ENCODE measurements at regions not wholly inside any gene's neighbourhood (a gene's known extent, or its start where the extent isn't known, plus 50 kb on each side); places are given as distances from the start of the nearest gene placed in this dataset.

DNA sequence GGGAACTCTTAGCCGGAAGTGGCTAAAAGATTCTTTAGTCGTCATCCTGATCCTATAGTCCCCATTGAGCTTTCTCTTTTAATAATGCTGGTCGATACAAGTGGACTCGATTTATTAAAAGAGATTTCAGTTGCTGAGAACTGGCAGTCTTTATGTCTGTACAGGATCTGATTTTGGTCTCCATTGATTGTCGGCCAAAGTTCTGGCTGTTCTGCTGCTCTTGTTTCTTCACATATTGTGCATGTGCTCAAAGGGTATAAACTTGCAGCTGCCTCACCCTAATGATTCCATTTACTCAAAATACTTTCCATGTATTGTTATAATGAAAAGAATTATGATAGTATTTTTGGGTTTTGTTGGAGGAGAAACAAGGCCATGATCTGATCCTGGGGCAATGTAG, 100.7 kb upstream of the CTTNBP2 start:
- no peak for DNase-seq (ENCODE audit: low read depth)

DNA sequence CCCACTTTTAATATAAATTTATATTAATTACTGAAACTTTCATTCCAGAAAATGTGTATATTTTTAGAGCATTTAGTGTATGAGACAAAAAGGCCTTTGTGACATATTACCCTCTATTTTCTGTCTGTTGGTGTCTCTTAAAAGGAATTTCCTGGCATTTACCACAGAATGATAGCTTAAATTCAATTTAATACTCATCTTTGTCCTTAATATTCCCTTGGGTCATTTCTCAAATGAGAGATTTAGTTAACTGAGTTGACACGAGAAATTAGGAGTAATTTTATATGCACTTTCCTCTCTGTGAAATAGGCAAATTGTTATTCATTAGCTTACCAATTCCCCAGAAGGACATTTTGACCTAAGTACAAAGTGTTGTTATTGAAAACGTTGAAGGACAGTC, 101.7 kb upstream of the CTTNBP2 start:
- no peak for DNase-seq (ENCODE audit: low read depth)

DNA sequence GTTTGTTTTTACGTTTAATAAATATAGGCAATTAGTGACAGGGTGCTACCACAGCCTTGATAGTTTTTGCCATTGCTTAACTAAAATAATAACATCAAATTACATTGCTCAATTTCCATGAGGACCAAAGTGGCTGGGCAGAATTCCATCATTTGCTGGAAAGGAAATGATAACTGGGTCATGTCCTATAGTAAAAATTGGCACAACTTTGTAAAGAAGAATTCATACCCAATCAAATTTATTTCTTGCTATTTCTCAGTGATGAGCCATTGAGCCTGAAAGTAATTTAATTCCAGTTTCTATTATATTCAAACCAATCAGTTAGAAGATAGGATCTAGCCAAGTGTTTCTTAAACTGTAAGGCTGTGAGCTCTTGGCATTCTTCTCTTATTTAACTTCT, 102.2 kb upstream of the CTTNBP2 start:
- no peak for DNase-seq (ENCODE audit: low read depth)

DNA sequence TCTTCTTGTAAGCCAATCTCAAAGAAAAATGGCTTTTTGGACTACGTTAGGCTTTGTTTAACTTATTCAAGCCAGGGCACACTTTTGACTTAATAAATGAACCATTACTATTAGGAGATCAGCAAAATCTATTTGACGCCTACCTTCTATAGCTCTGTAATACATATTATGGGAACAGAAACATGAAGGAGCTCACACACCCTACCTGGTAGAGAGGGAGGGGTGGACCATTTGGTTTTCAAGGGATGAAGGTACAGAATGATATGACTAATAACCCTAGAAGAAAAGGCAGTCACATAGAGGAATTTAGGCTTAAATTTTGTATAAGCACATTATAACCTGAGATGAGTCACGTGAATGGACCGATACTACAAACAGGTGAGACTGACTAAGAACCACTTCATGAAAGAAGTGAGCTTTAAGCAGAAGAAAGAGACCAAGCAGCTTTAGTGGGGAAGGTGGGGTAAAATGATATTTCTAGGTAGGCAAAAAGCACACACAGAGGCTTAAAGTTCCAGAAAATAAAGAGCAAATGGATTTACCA, 106.8 kb upstream of the CTTNBP2 start:
- no peak for DNase-seq (ENCODE audit: low read depth)

DNA sequence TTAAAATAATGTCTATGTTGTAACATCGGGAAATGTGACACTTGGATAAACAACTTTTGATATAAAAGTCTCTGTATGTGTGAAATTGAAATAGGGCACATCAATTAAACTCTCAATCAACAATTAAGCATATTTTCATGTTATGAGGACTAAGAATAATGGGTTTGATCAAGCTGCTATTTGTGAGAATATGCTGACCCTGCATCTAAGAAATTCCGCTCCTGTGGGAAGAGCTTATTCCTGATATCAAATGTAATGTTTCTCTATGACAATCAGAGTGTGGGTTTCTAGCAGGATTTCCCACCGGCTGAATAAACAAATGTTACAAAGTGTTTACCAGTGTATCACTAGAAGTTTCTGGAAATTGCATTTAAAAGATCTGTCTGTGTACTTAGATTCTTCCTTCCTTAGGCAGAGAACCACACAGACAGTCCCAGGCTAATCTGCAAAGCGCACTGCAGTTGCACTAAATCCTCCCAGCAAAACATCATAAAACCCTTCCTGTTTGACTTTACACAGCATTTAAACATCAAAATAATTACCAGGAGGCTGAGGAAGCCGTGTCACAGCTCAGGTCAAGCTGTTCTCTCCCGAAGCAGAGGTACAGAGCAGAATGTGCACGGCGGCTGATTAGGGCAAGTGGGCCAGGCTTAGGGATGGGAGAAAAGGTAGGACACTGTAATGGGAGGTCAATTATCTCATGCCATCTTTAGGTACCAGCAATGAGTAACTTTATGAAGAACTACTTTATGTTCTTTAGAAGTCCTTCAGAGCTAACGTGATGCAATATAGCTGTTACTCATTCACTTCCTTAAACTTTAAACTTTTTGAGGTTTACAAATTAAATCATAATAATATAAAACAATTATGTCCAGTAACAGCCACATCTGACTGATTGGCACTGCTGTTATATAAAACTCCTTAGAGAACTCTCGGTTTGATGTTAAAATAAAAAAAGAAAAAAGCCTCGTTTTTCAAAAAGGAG, 109.1 kb upstream of the CTTNBP2 start:
- DNase-seq (ENCODE audit: low read depth), result no peak

DNA sequence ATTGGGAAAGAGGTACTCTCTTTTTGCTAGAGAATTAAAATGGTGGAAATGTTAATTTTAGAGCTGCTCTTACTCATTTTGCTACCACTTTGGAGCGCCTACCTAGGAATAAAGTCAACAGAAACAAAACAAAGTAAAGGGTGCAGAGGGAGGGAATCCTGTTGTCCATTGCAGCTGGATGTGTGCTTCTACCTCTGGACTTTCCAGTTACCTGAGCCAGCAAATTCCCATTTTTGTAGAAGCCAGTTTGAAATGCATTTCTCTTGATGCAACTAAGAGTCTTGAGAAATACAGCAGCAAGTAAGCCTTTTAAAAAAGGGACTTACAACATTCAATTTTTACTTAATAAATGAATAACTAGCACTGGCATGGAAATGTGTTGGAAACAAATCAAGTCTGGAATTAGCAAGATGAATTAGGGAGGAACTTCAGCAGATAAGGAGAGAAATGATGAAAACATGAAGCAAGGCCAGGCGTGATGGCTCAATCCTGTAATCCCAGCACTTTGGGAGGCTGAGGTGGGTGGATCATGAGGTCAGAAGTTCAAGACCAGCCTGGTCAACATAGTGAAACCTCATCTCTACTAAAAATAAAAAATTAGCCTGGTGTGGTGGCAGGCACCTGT, 113.5 kb upstream of the CTTNBP2 start:
- DNase-seq (ENCODE audit: low read depth), result peak; percentile 53

- no peak for DNase-seq (ENCODE audit: low read depth)
Observed at GRCh38 chr7:117990834-117991233, 117.6 kb upstream of the CTTNBP2 start.

GRCh38 chr7:117992635-117993376, 119.6 kb upstream of the CTTNBP2 start:
- DNase-seq (ENCODE audit: low read depth), result no peak

- peak; percentile 5 for DNase-seq (ENCODE audit: low read depth)
Observed at GRCh38 chr7:117993377-117994003, 120.2 kb upstream of the CTTNBP2 start.

DNA sequence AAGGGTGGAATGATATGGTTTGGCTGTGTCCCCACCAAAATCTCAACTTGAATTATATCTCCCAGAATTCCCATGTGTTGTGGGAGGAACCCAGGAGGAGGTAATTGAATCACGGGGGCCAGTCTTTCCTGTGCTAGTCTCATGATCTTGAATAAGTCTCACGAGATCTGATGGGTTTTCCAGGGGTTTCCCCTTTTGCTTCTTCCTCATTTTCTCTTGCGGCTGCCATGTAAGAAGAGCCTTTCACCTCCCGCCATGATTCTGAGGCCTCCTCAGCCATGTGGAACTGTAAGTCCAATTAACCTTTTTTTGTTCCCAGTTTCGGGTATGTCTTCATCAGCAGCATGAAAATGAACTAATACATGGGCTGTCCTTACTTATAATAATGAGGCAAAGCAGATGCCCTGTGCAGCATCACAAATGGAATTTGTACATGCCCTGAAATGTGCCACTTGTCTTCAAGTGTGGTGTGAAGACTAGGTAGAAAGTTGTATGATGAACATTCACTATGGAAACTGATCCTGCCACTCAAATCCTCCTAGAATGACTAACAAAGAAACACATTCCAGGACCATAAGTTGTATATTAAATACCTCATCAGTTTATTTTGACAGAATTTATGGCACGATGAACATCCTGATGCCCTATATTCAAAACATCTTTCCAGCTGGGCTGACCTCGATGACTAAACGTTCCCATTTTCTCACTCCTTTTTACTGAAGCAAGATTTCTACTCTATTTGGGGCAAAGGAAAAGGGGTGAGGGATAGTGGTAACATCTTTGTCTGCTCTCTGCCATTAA, 122.8 kb upstream of the CTTNBP2 start:
- DNase-seq (ENCODE audit: low read depth), result peak; percentile 14

DNA sequence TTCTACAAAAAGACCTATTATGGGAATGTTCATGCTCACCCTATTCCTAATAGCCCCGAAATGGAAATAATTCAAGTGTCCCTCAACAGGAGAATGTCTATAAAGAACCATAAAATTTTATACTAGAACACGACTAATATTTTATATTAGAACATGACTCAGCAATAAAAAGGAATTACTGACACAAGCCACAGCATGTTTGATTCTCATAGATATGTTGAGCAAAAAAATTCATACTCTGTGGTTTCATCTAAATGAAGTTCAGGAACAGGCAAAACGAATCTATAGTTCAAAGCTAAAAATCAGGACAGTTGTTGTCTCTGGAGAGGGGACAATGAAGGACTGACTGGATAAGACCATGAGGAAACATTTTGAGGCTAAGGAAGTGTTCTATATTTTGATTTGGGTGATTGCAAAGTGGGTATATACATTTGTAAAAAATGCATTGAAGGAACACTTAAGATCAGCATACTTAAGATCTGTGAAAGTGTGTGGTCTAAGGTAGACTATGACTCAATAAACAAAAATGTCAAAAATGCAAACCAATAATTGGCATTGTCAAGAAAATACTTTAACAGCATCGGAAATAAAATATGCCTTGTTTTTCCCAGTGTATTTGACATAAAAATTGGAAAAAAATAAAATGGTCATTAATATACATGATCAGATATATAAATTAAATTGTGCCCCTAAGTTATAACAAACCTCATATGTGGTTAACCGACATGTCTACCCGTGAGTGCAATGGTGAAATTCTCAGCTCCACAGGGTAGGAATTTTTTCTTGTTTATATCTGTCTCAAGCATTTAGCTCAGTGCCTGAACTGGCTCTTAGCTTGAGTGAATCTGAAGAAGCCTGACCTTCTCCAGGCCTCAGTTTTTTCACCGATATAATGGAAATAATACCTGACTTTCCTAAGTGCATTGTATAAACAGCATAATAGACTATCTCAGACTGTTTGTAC, 124.9 kb upstream of the CTTNBP2 start:
- DNase-seq (ENCODE audit: low read depth), result peak; percentile 7

- DNase-seq (ENCODE audit: low read depth), result no peak
Observed at GRCh38 chr7:118000480-118001202, 127.4 kb upstream of the CTTNBP2 start.

DNA sequence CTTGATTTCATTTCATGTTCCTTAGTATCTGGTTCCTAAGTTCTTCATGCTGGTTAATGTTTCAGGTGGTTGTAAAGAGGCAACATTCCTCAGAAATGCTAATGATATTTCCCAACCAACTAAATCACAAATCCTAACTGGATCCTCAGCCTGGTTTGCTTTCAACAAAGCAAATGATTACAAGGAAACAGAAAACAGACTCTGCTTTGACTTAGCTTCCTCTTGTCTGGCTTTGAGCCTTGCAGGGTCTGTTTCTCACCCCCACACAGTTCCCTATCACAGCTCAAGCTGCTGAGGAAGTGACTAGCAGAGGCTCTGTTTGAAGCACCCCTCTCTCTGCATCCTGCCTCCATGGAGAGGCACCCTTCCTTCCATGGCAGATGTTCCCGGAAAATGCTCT, 130.2 kb upstream of the CTTNBP2 start:
- DNase-seq (ENCODE audit: low read depth), result no peak

GRCh38 chr7:118005026-118005425, 131.8 kb upstream of the CTTNBP2 start:
- no peak for DNase-seq (ENCODE audit: low read depth)

GRCh38 chr7:118006979-118007378, 133.7 kb upstream of the CTTNBP2 start:
- no peak for DNase-seq (ENCODE audit: low read depth)

DNA sequence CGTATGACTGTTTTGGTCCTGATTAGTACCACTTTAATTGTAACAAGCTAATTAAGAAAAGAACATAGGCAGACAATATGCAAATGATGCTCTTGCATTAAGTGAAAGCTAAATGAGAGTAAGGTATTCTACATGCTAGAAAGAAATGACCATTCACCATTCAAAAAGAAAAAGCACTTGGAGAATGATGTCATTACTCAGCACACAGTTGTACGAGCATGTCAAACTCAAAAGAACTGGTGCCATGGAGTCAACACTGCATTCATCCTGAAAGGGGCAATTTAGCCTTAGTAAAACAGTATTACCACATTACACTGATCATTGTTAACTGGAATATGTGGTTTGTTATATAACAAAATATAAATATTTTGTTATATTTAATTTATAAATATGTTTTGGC, 136.2 kb upstream of the CTTNBP2 start:
- DNase-seq (ENCODE audit: low read depth), result no peak

GRCh38 chr7:118011652-118012051, 138.4 kb upstream of the CTTNBP2 start:
- DNase-seq (ENCODE audit: low read depth), result no peak

DNA sequence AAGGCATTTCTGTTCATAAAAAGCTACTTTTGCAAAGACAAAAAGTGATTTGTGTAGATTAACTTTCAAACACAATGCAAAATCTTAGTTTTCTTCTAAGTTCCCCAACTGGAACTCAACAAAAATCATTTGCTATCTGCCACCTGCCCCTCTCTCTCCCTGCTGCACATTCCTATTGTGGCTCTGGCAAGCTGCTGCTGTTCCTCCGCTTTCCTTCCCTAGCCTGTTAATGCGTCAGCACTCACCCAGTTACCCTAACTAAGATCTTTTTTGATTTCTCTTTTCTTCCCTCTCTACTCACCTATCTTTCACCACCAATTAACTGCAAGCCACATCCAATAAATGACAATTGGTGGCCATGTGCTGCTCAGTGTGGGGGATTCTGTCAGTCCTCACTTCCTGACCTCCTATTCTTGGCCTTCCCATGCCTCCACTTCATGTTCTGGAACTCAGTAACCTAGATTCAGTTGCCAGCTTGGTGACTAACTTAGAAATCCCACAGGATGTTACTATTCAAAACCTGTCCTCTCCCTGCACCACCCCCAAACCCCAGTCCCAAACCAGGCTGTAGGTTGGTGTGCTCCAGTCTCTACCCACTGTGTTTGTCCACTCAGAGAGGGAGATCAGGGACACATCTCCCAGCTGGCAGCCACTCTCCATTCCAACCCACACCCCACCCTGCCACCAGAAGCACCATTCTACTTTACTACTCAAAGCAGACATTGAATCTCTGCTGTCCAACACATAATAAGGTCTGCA, 140.2 kb upstream of the CTTNBP2 start:
- DNase-seq (ENCODE audit: low read depth), result no peak
